Kidney epithelial cell (primary cell): ENCODE measurements at regions not wholly inside any gene's neighbourhood (a gene's known extent, or its start where the extent isn't known, plus 50 kb on each side); places are given as distances from the start of the nearest gene placed in this dataset.

Experiments
- DNase-seq: peaks from one replicate; pipeline ENCODE4 v3.0.0-alpha.2; 2010; ENCODE audit warnings: low read depth
- H3K27me3 ChIP-seq: 2 replicates; pipeline ENCODE4 v1.6.0; 2011; ENCODE audit warnings: low read length; ENCODE audit not compliant: control insufficient read depth, insufficient read depth
- H3K36me3 ChIP-seq: 2 replicates; pipeline ENCODE4 v1.5.1; 2011; ENCODE audit warnings: low read length; ENCODE audit not compliant: control insufficient read depth, insufficient read depth
- H3K4me3 ChIP-seq: 2 replicates; pipeline ENCODE4 v1.5.1; 2011; ENCODE audit warnings: low read depth, mild to moderate bottlenecking, control low read depth, low read length
- CTCF ChIP-seq: IDR thresholded peaks from 2 replicates; pipeline ENCODE4 v1.5.1; 2011; ENCODE audit warnings: mild to moderate bottlenecking, moderate library complexity, low read length, control low read depth, inconsistent platforms; ENCODE audit not compliant: insufficient read depth, poor library complexity, severe bottlenecking

GRCh38 chr9:105173826-105174225 is 70.6 kb upstream of the SLC44A1 start:
- no peaks in the 10 kb centered on the region for H3K36me3 ChIP-seq
- no peaks in the 10 kb centered on the region for H3K27me3 ChIP-seq
- DNase-seq = no peak
- no peak overlapping the region for H3K4me3 ChIP-seq
- TF ChIP-seq CTCF = no peak

GRCh38 chr9:105176194-105176593 is 68.3 kb upstream of the SLC44A1 start:
- H3K36me3 ChIP-seq = no peaks in the 10 kb centered on the region
- H3K27me3 ChIP-seq = no peaks in the 10 kb centered on the region
- DNase-seq = no peak
- TF ChIP-seq CTCF = no peak
- no peak overlapping the region for H3K4me3 ChIP-seq

GRCh38 chr9:105178076-105178475 is 66.4 kb upstream of the SLC44A1 start:
- no peak for TF ChIP-seq CTCF
- Histone ChIP-seq H3K4me3 (no peak overlapping the region), H3K36me3 (no peaks in the 10 kb centered on the region), H3K27me3 (no peaks in the 10 kb centered on the region)
- DNase-seq = no peak

GRCh38 chr9:105187781-105188180 is 56.7 kb upstream of the SLC44A1 start:
- DNase-seq = no peak
- H3K36me3 ChIP-seq = no peaks in the 10 kb centered on the region
- TF ChIP-seq CTCF = no peak
- no peak overlapping the region for H3K4me3 ChIP-seq
- H3K27me3 ChIP-seq = no peaks in the 10 kb centered on the region

GRCh38 chr9:105188746-105189145 is 55.7 kb upstream of the SLC44A1 start:
- H3K36me3 ChIP-seq = no peaks in the 10 kb centered on the region
- DNase-seq = no peak
- no peak overlapping the region for H3K4me3 ChIP-seq
- no peak for TF ChIP-seq CTCF
- H3K27me3 ChIP-seq = no peaks in the 10 kb centered on the region

GRCh38 chr9:105191508-105192121 is 52.8 kb upstream of the SLC44A1 start:
- Histone ChIP-seq H3K27me3 (no peaks in the 10 kb centered on the region), H3K36me3 (no peaks in the 10 kb centered on the region), H3K4me3 (no peak overlapping the region)
- no peak for DNase-seq
- TF ChIP-seq CTCF = no peak
